ENCODE measurements at regions not wholly inside any gene's neighbourhood (a gene's known extent, or its start where the extent isn't known, plus 50 kb on each side); places are given as distances from the start of the nearest gene placed in this dataset.

DNA sequence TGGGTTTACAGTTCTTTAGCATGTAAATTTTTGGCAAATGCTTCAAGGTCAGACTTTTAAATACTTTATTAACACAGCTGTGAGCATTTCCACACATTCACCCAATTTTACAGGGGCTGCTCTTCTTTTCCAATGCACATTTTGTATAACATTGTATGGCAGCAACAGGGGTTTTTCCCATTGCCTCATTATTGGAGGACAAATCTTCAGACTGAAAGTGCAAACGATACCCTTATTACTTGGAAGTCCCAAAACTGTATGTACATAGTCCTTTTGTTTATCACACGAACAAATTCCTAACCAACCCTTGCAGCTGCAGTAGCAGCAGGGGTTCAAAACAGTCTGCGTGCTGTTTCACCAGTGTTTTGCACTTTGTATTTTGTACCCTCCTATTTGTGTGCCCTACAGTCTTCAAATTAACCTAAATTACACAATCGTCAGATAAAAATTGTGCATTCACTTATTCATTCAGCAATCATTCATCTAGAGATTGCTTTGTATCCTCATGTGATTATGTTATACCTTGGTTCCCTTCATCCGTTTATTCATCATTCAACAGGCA lies 330.7 kb upstream of the RASGEF1B start:
- ChIA-PET POLR2A (interaction anchor here (1.1 kb wide), 1 partner anchor 330 kb away, joined by 3 read pairs; the partner anchor contains the start of gene RASGEF1B), CTCF (no interaction called here)
- no peak for TF ChIP-seq FOXK2 (IDR thresholded peaks at IDR 0.05)
- no peak for TF ChIP-seq LEF1 (IDR thresholded peaks at IDR 0.05; ENCODE audit: borderline replicate concordance)
- no peak for TF ChIP-seq ZNF384 (IDR thresholded peaks at IDR 0.05)
- no peak for TF ChIP-seq SP1 (IDR thresholded peaks at IDR 0.05)
- no peak for TF ChIP-seq TARDBP (IDR thresholded peaks at IDR 0.05)
- TF ChIP-seq ELF4 (IDR thresholded peaks at IDR 0.05), result no peak
- no peak for TF ChIP-seq FOXA1 (IDR thresholded peaks at IDR 0.05)
- no peak for TF ChIP-seq ARNT (IDR thresholded peaks at IDR 0.05)
- no peak for TF ChIP-seq HDGF (IDR thresholded peaks at IDR 0.05; ENCODE audit: borderline replicate concordance)
- TF ChIP-seq CTBP1 (IDR thresholded peaks at IDR 0.05; ENCODE audit: borderline replicate concordance), result no peak
- TF ChIP-seq, protein P1, sequence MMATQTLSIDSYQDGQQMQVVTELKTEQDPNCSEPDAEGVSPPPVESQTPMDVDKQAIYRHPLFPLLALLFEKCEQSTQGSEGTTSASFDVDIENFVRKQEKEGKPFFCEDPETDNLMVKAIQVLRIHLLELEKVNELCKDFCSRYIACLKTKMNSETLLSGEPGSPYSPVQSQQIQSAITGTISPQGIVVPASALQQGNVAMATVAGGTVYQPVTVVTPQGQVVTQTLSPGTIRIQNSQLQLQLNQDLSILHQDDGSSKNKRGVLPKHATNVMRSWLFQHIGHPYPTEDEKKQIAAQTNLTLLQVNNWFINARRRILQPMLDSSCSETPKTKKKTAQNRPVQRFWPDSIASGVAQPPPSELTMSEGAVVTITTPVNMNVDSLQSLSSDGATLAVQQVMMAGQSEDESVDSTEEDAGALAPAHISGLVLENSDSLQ (IDR thresholded peaks at IDR 0.05), result no peak
- no peak for TF ChIP-seq NFRKB (IDR thresholded peaks at IDR 0.05)
- no peak for TF ChIP-seq SUZ12 (IDR thresholded peaks at IDR 0.05)
- no peak for TF ChIP-seq L3MBTL2 (conservative IDR thresholded peaks at IDR 0.05)
- no peak for TF ChIP-seq FOXM1 (IDR thresholded peaks at IDR 0.05; ENCODE audit: borderline replicate concordance)
- no peak for TF ChIP-seq BHLHE40 (IDR thresholded peaks at IDR 0.05; ENCODE audit: borderline replicate concordance)
- no peak for DNase-seq (ENCODE audit: extremely low spot score)

DNA sequence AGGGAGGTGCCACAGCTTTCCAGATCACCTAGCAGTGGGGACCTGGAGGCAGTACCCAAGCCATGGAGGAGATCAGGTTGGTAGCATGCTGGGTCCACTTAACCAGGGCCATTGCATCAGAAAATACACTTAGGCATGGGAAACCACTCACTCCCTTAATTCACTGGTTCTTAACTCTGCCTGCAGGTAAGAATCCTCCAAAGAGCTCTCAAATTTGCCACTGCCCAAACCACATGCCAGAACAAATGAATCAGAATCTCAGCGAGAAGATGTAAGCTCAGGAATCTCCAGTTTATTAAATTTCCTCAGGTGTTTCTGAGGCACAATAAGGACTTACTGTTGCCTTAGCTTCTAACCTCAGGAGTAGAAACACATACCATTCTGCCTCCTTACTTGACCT lies 327.7 kb upstream of the RASGEF1B start:
- TF ChIP-seq LEF1 (IDR thresholded peaks at IDR 0.05; ENCODE audit: borderline replicate concordance) (no peak), ARNT (IDR thresholded peaks at IDR 0.05) (no peak), NFRKB (IDR thresholded peaks at IDR 0.05) (no peak), SP1 (IDR thresholded peaks at IDR 0.05) (no peak), SUZ12 (IDR thresholded peaks at IDR 0.05) (no peak), ZNF384 (IDR thresholded peaks at IDR 0.05) (no peak), L3MBTL2 (conservative IDR thresholded peaks at IDR 0.05) (no peak), BHLHE40 (IDR thresholded peaks at IDR 0.05; ENCODE audit: borderline replicate concordance) (no peak), FOXM1 (IDR thresholded peaks at IDR 0.05; ENCODE audit: borderline replicate concordance) (no peak), CTBP1 (IDR thresholded peaks at IDR 0.05; ENCODE audit: borderline replicate concordance) (no peak), ELF4 (IDR thresholded peaks at IDR 0.05) (no peak), TARDBP (IDR thresholded peaks at IDR 0.05) (no peak), FOXK2 (IDR thresholded peaks at IDR 0.05) (no peak), FOXA1 (IDR thresholded peaks at IDR 0.05) (no peak), HDGF (IDR thresholded peaks at IDR 0.05; ENCODE audit: borderline replicate concordance) (no peak)
- TF ChIP-seq, protein P1 (IDR thresholded peaks at IDR 0.05), result no peak
- POLR2A ChIA-PET, result no interaction called here
- no peak for DNase-seq (ENCODE audit: extremely low spot score)
- CTCF ChIA-PET, result no interaction called here

GRCh38 chr4:81796790-81797528 lies 325.3 kb upstream of the RASGEF1B start:
- POLR2A ChIA-PET, result no interaction called here
- TF ChIP-seq FOXA1 (IDR thresholded peaks at IDR 0.05) (no peak), SP1 (IDR thresholded peaks at IDR 0.05) (no peak), NFRKB (IDR thresholded peaks at IDR 0.05) (no peak), BHLHE40 (IDR thresholded peaks at IDR 0.05; ENCODE audit: borderline replicate concordance) (no peak), SUZ12 (IDR thresholded peaks at IDR 0.05) (no peak), L3MBTL2 (conservative IDR thresholded peaks at IDR 0.05) (no peak), LEF1 (IDR thresholded peaks at IDR 0.05; ENCODE audit: borderline replicate concordance) (no peak), ARNT (IDR thresholded peaks at IDR 0.05) (no peak), ZNF384 (IDR thresholded peaks at IDR 0.05) (no peak), ELF4 (IDR thresholded peaks at IDR 0.05) (no peak), FOXM1 (IDR thresholded peaks at IDR 0.05; ENCODE audit: borderline replicate concordance) (no peak), HDGF (IDR thresholded peaks at IDR 0.05; ENCODE audit: borderline replicate concordance) (no peak), FOXK2 (IDR thresholded peaks at IDR 0.05) (no peak), TARDBP (IDR thresholded peaks at IDR 0.05) (no peak), CTBP1 (IDR thresholded peaks at IDR 0.05; ENCODE audit: borderline replicate concordance) (no peak)
- TF ChIP-seq, protein P1 (IDR thresholded peaks at IDR 0.05), result no peak
- DNase-seq (ENCODE audit: extremely low spot score), result no peak
- CTCF ChIA-PET, result no interaction called here

DNA sequence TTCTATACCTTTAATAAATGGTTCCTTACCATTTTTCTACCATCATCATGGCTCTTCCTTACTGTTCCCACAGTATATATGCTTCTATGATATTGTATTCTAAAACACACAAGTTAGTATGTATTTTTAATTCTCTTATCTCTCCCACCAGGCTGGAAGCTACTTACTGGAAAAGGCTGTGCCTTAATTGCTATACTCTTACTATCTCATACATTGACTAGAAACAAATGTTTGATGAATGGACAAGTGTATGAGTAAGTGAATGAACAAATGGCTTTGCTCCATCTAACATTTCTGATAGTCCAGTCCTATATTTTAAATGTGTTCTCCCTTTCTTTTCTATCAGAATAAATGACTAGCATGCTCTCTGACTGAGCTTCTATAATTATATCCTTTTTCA lies 320.8 kb upstream of the RASGEF1B start:
- ChIA-PET POLR2A (no interaction called here), CTCF (interaction anchor here (0.7 kb wide), 1 partner anchor 109 kb away, joined by 3 read pairs; no protein-coding TSS in a partner anchor)
- no peak for TF ChIP-seq BHLHE40 (IDR thresholded peaks at IDR 0.05; ENCODE audit: borderline replicate concordance)
- no peak for TF ChIP-seq TARDBP (IDR thresholded peaks at IDR 0.05)
- TF ChIP-seq SP1 (IDR thresholded peaks at IDR 0.05), result no peak
- no peak for TF ChIP-seq ZNF384 (IDR thresholded peaks at IDR 0.05)
- TF ChIP-seq HDGF (IDR thresholded peaks at IDR 0.05; ENCODE audit: borderline replicate concordance), result no peak
- TF ChIP-seq FOXA1 (IDR thresholded peaks at IDR 0.05), result no peak
- TF ChIP-seq NFRKB (IDR thresholded peaks at IDR 0.05), result no peak
- TF ChIP-seq LEF1 (IDR thresholded peaks at IDR 0.05; ENCODE audit: borderline replicate concordance), result no peak
- TF ChIP-seq SUZ12 (IDR thresholded peaks at IDR 0.05), result no peak
- TF ChIP-seq FOXK2 (IDR thresholded peaks at IDR 0.05), result no peak
- TF ChIP-seq, protein P1 (IDR thresholded peaks at IDR 0.05), result no peak
- no peak for TF ChIP-seq L3MBTL2 (conservative IDR thresholded peaks at IDR 0.05)
- TF ChIP-seq ELF4 (IDR thresholded peaks at IDR 0.05), result no peak
- no peak for TF ChIP-seq ARNT (IDR thresholded peaks at IDR 0.05)
- TF ChIP-seq FOXM1 (IDR thresholded peaks at IDR 0.05; ENCODE audit: borderline replicate concordance), result no peak
- no peak for DNase-seq (ENCODE audit: extremely low spot score)

Data from HEK293T (cell line).